KOPT-K1 (cell line): ENCODE measurements at regions not wholly inside any gene's neighbourhood (a gene's known extent, or its start where the extent isn't known, plus 50 kb on each side); places are given as distances from the start of the nearest gene placed in this dataset.

ENCODE experiments used
- H3K27ac ChIP-seq: fragments of 200-600 bp; sonication (generic); 2 replicates; pipeline ENCODE4 v1.5.1; 2016; ENCODE audit warnings: antibody characterized with exemption, mild to moderate bottlenecking, low read depth, low read length; ENCODE audit not compliant: poor library complexity, severe bottlenecking
- H3K36me3 ChIP-seq: fragments of 200-600 bp; sonication (generic); 2 replicates; pipeline ENCODE4 v1.5.1; 2017; ENCODE audit warnings: antibody characterized with exemption, mild to moderate bottlenecking, low read length, moderate library complexity; ENCODE audit not compliant: insufficient read depth
- H3K9me3 ChIP-seq: fragments of 200-600 bp; sonication (generic); 2 replicates; pipeline ENCODE4 v1.5.1; 2017; ENCODE audit warnings: antibody characterized with exemption, low read length, mild to moderate bottlenecking; ENCODE audit not compliant: insufficient read depth, poor library complexity, severe bottlenecking

DNA sequence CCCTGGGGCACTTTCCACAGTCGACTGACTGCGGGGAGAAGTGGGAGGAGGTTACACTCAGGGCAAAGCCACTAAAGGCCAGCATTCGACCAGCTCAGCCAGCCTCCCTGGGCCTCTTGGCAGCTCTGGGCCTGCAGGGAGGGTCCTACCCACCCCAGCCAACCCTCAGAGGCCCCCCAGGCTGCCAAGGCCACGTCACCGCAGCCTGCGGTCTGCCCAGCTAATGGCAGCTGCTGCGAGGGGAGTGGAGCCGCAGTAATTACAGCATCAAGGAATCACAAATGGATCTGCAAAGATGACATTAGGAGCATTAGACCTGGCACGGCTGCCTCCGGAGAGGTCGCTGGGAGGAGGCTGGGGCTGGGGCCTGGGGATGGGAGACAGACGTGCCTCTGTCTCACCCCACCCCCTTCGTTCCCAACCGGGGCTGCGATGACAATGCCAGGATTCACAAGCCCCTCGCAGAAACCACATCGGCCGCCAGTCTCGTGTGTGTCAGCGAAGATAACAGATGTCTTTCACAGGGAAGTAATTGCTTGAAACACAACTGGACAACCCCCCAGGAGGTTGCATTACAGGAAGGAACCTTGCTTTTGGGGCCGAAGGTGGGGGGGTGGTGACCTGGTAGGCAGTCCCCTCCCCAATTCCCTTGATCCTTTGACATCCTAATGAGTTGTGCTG is 367.6 kb downstream of the BCOR start:
- Histone ChIP-seq H3K9me3 (no peaks in the 10 kb centered on the region), H3K27ac (no peak overlapping the region), H3K36me3 (no peaks in the 10 kb centered on the region)

DNA sequence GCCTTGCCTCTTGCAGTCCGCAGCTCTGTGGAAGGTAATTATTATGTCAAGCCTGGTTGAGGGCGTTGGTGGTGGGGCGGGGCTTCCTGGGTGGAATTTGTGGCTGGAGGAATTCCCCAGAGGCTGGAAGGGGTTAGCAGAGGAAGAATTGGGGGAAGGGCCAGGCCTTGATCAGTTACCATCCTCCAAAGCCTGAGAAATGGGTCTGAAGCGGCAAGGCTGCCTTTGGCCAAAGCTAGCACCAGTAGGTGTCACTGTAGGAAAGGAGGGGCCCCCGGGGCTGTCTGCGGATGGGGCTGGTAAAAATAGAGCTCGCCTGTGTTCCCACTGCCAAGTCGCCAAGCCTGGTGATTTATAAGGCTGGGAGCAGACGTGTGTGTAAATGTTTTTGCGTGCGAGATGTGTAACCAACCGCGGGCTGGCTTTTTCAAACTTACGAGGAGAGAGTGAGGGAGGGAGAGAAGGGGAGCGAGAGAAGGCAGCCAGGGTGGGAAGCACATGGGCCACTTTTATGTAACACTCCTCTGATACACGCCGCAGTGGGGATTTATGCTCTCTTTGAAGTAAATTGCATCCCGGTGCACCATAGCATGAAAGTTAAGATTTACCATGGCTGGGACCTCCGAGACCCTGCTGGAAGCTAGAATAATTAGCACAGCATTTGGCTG is 367.0 kb downstream of the BCOR start:
- no peaks in the 10 kb centered on the region for H3K36me3 ChIP-seq
- no peak overlapping the region for H3K27ac ChIP-seq
- H3K9me3 ChIP-seq = no peaks in the 10 kb centered on the region

DNA sequence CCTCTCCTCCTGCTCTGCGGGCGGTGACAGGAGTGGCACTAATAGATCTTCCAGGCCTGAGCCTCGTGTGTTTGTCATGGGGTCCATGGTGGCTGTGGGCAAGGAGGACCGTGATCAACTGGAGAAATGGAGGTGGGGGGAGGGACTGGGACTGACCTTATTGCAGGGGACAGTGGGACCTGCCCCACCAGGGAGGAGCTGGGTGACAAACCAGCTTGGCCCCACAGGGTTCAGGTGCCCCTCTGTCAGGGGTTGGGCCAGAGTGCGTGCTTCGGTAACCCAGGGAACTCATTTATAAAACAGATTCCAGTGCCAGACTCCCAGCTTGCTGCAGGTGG is 366.5 kb downstream of the BCOR start:
- Histone ChIP-seq H3K27ac (no peak overlapping the region), H3K9me3 (no peaks in the 10 kb centered on the region), H3K36me3 (no peaks in the 10 kb centered on the region)

DNA sequence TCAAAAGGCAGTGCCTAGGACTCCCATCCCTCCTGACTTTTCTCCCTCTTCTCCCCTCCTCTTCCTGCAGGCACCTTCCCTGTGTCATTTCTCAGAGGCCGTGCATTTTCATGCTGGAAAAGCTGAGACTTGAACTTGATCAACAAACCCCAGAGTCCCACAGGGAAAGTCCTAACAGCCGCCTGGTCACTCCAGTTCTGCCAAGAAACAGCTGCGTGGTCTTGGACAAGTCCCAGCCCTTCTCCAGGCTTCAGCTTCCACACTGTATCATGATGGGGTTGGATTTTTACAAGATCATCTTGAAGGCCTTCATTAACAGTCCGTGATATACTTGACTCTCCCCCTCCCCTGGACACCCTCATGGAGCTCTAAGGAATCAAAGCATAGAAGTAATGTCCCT is 366.0 kb downstream of the BCOR start:
- no peaks in the 10 kb centered on the region for H3K9me3 ChIP-seq
- H3K27ac ChIP-seq = no peak overlapping the region
- H3K36me3 ChIP-seq = no peaks in the 10 kb centered on the region

DNA sequence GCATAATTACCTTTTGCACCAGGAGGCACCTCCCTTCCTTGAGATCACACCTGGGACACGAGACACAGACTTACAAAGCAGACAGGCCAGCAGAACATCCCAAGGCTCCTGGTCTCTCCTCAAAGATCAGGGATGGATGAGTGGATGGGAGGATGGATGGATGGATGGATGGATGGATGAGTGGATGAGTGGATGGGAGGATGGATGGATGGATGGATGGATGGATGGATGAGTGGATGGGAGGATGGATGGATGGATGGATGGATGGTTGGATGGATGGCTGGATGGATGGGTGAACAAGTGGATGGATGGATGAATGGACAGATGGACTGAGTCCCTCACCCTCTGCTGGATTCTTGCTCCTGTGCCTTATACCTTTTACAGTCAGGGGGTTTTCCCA is 364.0 kb downstream of the BCOR start:
- Histone ChIP-seq H3K27ac (no peak overlapping the region), H3K9me3 (no peaks in the 10 kb centered on the region), H3K36me3 (no peaks in the 10 kb centered on the region)

DNA sequence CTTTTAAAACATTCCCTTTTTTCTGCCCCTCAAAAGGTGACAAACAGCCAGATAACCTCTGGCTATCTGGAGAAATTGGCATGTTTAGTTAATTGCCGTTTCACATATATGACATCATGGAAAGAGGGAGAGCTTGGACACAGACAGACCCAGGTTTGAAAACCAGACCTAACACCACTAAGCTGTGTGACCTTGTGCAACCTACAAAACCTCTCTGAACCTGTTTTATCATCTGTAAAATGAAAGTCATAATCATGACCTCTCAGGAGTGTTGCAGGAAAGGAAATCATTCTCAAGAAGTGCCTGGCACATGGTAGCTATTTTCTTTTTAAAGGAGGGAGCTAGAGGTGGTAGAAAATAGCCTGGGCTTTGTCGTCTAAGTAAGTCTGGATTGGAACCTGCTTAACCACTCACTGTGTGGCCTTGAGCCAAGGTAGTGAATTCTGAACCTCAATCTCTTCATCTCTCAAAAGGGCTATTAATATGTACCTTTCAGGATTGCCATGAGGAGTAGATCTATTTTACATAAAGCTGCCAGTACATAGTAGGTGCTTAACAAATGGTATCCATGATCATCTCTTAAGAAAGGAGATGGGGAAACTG is 363.5 kb downstream of the BCOR start:
- no peaks in the 10 kb centered on the region for H3K9me3 ChIP-seq
- H3K36me3 ChIP-seq = no peaks in the 10 kb centered on the region
- no peak overlapping the region for H3K27ac ChIP-seq

DNA sequence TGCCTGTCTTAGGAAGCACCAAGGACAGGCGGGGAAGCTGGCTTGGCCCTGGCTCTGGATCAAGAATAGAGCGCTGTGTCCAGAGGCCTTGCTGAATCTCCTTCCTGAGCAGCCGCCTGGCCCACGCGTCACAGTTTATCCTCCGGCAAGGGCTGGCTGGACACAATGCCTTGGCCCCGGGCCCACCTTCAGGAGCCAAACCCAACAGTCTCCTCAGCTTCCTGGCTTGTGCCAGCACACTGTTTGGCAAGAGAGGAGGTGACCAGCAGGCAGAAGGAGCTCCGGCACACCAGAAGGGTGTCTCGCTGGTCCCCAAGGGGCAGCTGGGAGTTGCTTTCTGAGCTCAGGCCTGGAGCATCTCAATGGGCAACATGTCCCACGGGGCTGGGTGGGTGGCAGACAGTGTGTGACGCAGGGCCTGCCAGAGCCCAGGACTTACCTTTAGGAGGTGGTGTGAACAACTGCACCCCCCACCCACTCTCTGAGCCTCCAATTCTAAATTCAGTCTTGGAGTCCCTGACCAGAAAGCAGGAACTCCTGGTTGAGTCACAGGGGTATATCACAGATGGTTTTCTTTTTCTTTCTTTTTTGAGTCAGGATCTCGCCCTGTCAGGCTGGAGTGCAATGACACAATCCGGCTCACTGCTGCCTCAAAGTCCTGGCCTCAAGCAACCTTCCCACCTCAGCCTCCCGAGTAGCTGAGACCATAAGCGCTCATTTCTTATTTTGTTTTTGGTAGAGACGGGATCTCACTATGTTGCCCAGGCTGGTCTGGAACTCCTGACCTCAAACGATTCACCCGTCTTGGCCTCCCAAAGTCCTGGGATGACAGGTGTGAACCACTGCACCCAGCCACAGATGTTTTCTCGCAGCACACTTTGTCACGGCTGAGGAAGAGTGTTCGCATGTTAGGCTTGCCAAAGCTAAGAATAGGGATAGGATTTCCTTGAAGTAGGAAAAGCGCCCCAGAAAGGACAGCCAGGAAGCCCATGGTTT is 361.2 kb downstream of the BCOR start:
- Histone ChIP-seq H3K9me3 (no peaks in the 10 kb centered on the region), H3K36me3 (no peaks in the 10 kb centered on the region), H3K27ac (no peak overlapping the region)

DNA sequence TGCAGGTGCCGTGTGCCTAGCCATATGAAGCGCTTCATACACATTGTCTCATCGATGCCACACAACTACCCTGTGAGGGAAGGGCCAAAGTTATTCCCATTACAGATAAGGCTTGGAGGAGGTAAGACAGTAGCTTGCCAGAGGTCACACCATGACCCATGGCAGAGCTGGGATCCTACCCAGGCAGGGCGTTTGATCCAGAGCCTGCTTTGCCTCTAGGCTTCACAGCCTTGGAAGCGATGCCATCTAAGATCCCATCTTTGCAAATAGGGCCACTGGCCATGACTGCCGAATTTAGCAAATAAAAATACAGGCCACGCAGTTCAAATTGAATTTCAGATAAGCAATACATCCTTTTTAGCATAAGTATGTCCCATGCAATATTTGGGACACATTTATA is 358.2 kb downstream of the BCOR start:
- no peaks in the 10 kb centered on the region for H3K36me3 ChIP-seq
- no peaks in the 10 kb centered on the region for H3K9me3 ChIP-seq
- H3K27ac ChIP-seq = no peak overlapping the region

DNA sequence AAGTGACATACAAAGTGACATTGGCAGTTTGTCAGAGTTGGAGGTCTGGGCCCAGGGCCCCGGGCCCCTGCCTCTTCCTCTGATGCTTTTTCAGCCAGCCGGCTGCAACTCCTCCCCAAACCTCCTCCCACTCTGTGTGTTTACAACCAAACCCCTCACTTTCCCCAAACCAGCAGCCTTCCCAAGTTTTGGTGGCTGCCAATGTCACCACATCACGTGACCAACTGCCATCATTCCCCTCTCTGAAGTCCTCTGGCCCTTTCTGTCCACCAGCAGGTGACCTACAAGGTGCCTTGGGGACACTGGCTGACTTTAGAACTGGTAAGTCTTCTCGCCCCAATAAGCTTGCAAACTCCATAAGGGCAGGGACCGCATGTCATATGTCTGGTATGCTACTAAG is 357.7 kb downstream of the BCOR start:
- H3K27ac ChIP-seq = no peak overlapping the region
- no peaks in the 10 kb centered on the region for H3K9me3 ChIP-seq
- H3K36me3 ChIP-seq = no peaks in the 10 kb centered on the region

DNA sequence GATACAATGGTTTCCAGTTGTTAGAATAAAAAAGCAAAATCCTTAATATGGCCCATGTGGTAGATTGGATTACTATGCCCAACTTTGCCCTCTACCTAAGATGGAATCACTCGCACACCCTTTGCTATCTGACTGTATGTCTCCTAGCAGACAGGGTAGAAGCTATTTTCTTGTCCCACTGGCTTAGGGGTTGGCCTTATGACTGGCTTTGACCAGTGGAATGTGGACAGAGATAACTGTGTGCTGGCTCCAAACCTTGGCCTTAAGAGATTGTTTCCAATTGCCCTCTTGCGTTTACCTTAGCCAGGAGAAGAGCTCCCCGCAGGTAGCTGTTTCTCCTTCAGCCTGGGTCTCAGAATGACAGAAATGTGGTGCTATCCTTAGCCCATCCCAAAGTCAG is 355.9 kb downstream of the BCOR start:
- no peaks in the 10 kb centered on the region for H3K36me3 ChIP-seq
- no peaks in the 10 kb centered on the region for H3K9me3 ChIP-seq
- no peak overlapping the region for H3K27ac ChIP-seq

DNA sequence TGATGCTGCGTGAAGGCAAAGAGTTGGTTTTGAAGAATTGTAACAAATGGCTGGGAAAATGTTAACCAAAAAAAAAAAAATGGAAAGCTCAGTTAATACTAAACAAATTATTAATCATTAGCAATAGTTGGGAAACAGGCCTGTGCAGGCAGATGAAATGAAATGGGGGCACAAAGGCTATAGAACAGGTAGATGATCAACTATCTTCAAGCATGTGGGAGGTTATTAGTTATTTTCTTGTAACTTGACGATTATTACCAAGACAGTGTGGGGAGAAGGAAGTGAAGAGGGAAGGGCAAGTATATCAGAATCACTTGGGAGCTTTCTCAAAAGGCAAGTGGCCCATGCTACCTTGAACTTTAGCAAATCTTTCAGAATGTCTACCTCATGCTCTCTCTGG is 351.9 kb downstream of the BCOR start:
- no peaks in the 10 kb centered on the region for H3K9me3 ChIP-seq
- H3K36me3 ChIP-seq = no peaks in the 10 kb centered on the region
- no peak overlapping the region for H3K27ac ChIP-seq

DNA sequence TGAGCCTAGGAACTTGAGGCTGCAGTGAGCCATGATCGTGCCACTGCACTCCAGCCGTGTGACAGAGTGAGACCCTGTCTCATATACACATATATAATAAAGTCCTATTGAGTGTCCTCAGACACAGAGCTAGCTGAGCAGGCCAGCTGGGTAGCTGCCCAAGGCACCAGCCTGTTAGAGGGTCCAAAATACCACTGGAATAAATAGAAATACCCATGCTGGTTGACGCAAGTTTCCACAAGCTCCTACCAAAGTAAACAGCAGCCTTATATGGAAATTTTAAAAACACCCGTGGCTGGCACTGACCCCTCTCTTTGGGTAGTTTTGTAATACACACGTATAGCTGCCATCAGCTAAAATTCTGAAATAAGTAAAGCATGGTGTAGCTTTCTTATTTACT is 348.6 kb downstream of the BCOR start:
- Histone ChIP-seq H3K36me3 (no peaks in the 10 kb centered on the region), H3K27ac (no peak overlapping the region), H3K9me3 (no peaks in the 10 kb centered on the region)

DNA sequence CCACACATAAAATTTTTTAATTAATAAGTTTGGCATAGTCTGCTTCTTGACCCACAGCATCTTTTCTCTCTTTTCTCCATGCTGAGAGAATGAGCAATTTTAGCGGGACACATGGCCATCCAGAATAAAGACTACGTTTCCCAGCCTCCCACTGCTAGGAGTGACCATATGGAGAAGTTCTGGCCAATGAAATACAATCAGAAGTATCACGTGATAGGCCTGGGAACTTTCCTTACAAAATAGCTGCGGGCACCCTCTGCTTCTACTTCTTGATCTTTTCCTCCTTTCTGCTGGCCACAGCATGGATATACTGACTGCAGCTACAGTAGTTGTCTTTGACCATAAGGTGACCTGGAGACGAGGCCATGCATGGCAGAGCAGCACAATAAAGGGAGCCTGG is 348.0 kb downstream of the BCOR start:
- Histone ChIP-seq H3K9me3 (no peaks in the 10 kb centered on the region), H3K27ac (no peak overlapping the region), H3K36me3 (no peaks in the 10 kb centered on the region)

DNA sequence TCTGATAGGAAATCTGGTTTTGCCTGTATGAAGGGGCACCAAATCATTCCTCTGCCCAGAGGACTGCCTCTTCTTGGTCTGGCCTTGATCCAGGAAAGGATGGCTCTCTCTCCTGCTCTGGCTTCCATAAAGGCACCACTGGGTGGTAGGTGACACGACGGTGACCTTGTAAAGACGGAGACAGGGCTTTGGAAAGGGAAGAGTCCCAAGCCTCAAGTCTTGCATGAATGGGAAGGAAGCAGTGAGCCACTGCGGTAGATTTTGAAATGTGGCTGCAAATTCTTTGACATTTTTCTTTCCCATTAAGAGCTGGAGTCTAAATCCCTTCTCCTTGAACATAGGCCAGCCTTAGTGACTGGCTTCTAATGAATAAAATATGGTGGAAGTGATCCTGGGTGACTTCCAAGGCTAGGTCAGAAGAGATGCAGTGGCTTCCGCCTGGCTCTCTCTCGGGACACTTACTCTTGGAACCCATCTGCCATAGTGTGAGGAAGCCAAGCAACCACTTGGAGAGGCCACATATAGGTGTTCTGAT is 347.4 kb downstream of the BCOR start:
- Histone ChIP-seq H3K27ac (no peak overlapping the region), H3K9me3 (no peaks in the 10 kb centered on the region), H3K36me3 (no peaks in the 10 kb centered on the region)

DNA sequence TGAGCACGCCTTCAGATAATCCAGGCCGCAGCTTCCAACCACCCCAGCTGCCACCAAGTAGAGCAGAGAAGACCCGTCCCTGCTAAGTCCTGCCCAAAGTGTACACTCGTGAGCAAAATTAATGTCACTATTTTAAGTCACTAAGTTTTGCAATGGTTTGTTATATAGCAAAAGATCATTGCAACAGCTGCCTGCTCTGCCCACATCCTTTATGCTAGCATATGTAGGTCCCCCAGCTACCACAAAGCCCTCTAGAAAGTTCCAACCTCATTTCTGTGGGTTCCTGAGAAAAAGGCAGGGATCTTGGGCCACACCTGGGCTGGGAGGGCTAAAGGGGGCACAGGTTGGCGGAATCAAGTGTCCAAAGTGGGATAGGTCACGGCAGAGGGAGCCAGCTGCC is 346.9 kb downstream of the BCOR start:
- no peak overlapping the region for H3K27ac ChIP-seq
- no peaks in the 10 kb centered on the region for H3K36me3 ChIP-seq
- no peaks in the 10 kb centered on the region for H3K9me3 ChIP-seq
